ENCODE measurements at regions not wholly inside any gene's neighbourhood (a gene's known extent, or its start where the extent isn't known, plus 50 kb on each side); places are given as distances from the start of the nearest gene placed in this dataset.

- no peak for DNase-seq
Observed at GRCh38 chr6:14255916-14256315, 138.3 kb downstream of the CD83 start.

DNA sequence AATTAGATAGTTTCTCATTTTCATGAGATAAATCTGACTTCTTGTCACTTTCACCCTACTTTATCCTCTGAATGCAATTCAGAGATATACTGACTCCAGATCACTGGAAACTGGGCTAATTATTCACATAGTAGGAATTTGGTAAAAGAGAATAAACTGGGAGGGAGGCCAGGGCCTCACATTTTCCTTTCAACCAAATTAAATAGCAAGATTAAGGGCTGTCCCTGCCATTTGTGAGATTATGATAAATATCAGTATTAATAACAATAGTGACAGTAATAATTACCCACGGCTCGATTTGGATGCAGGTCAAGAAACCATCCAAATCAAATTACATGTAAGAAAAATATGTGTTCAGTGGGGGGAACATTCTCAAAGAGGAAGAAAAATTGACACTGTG lies 140.5 kb downstream of the CD83 start:
- no peak for DNase-seq

DNA sequence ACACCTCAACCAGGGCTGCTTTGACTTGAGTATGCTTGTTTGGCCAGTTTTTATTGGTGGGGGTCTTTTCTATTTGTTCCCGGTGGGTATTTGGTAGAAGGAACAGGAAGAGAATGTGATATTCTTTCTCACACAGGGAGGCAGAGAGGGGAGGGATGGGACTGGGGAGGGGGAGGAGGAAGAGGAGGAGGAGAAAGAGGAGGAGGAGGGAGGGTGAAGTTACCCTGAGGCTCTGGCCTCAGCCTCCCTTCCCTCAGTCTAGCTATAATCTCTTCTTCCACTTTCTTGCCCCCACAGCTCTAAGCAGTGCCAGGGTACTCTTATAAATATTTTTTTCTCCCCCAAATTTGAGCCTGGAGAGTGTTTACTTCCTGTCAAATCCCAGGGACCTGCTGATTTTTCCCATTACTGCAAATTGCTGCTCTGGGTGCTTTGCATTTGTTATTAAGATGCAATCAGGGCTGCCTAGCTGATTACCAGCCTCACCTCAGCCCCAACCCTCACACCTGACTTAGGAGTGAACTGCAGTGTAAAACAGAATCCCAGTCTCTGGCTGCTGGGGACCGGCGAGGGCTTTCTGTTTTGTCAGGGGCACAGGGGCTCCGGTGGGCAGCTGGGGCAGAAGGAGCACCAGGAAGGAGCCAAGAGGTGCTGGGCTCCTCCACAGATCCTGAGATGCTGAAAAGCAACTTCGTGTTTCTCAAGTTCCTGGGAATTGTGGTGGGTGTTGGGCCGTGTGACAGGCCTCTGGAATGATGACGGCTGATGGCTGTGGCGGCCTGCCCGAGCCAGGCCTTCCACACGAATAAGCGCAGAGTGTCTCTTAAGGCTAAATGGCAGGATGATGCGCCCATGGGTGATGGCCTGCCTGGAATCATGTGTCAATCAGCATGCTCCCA lies 141.4 kb downstream of the CD83 start:
- no peak for DNase-seq

GRCh38 chr6:14259594-14260152 lies 142.1 kb downstream of the CD83 start:
- no peak for DNase-seq

GRCh38 chr6:14260839-14261238 lies 143.3 kb downstream of the CD83 start:
- DNase-seq, result no peak

DNA sequence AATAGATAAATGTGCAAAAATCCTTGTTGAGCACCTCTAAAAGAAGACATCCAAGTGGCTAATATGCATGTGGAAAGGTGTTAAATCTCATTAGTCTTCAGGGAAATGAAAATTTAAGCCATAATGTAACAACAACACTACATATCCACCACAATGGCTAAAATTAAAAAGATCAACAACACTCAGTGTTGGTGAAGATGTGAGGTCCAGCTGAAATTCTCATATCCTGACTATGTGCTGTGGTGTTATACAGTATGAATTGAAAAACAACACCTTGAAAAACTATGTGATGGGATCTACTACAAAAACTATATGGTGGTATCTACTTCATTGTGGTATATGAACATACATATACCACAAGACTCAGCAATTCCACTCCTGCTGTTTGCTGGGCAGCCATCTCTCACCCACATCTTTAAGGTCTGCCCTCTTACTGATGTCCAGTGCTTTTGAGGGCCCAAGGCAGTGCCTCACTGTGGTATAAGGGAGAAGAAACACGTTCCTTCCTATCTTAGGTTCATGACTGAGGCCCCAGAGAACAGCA lies 146.4 kb downstream of the CD83 start:
- DNase-seq, result no peak

- no peak for DNase-seq
Observed at GRCh38 chr6:14265049-14266021, 147.8 kb downstream of the CD83 start.

- DNase-seq, result no peak
Observed at GRCh38 chr6:14266266-14266665, 148.7 kb downstream of the CD83 start.

- no peak for DNase-seq
Observed at GRCh38 chr6:14267885-14268660, 150.5 kb downstream of the CD83 start.

- no peak for DNase-seq
Observed at GRCh38 chr6:14269436-14269835, 151.9 kb downstream of the CD83 start.

DNA sequence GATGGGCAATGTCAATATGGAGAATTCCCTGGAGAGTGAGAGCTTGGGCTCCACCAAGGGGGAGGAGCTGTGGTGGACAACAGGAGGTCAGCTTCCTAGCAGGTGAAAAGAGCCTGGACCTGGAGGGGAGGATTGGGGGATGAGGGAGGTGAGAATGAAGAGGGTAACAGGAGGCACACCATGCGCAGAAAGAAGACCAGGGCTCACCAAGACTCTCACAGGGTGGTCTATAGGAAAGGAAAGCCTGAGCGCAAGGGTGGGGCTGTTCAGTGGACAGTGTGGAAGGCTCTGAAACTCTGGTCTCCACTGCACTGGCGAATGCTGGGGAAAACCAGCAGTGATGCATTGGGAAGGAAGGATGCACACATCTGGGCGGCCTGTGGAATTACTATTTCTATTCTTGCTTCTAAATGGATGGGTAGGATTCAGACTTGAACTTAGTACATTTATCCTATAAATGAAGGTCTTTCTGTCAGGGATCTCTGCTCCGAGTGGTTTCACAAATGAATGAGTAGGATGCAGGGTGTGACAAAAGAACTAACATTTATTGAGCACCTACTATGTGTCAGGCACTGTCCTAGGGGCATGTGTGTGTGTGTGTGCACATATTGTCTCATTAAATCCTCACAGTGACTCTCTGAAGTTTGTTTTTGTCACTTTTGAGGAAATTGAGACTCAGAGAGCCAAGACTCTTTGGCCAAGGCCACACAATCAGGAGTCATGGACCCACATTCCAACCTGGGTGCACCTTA lies 152.7 kb downstream of the CD83 start:
- DNase-seq, result no peak

- DNase-seq, result peak; percentile 29
Observed at GRCh38 chr6:14270925-14271788, 153.6 kb downstream of the CD83 start.

DNA sequence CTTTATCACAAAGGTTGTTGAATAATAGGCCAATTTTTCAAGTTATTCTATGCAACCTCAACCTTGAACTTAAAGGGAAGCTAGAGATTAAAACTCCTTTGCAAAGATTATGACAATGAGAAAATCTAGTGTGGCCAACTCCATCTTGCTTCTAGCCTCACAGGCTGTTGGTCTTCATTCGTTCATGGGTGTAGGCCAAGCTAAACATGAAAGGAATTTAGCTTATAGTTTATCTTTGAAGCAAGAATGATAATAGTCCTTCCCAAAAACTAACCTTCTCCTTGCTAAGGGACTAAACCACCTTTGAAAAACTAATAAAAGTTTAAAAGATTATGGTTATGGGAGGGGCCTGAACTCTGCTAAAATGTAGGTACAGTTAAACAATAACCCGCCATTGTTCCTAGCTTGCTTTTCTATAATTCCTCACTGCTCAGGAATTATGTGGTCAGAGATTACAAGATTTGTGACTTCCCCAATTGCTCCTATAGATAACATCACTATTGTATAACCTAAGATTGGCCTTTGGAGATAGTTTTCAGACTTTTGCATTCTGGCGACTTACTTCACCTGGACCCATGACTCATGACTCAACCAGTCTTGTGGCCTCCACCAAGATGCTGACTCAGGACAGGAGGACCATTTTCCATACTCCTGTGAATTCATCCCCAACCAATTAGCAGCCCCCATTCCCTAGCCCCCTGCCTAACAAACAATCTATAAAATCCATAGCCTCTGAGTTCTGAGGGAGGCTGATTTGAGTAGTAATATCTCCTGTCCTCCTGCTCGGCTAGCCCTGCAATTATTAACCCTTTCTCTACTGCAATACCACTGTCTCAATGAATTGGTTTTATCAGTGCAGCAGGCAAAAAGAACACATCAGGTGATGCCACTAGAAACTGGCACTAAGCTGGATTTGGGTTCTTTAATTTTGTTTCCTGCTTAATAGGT lies 154.5 kb downstream of the CD83 start:
- DNase-seq, result no peak

GRCh38 chr6:14272737-14273085 lies 155.1 kb downstream of the CD83 start:
- no peak for DNase-seq

- DNase-seq, result no peak
Observed at GRCh38 chr6:14273191-14273590, 155.6 kb downstream of the CD83 start.

- no peak for DNase-seq
Observed at GRCh38 chr6:14274016-14274415, 156.4 kb downstream of the CD83 start.

- no peak for DNase-seq
Observed at GRCh38 chr6:14274546-14275492, 157.2 kb downstream of the CD83 start.

- no peak for DNase-seq
Observed at GRCh38 chr6:14275493-14275851, 157.9 kb downstream of the CD83 start.
